LNCaP clone FGC (cell line): ENCODE measurements at regions not wholly inside any gene's neighbourhood (a gene's known extent, or its start where the extent isn't known, plus 50 kb on each side); places are given as distances from the start of the nearest gene placed in this dataset.
"Not testable (repeated sequence)": the region's sequence is repeated elsewhere in the genome, so short reads cannot be mapped to it uniquely, and the experiment has no call there.

Experiments used
- DNase-seq: peaks from one replicate; pipeline ENCODE4 v3.0.0-alpha.2; 2011; ENCODE audit warnings: low read depth
- H3K4me3 ChIP-seq: 2 replicates; pipeline ENCODE4 v1.5.1; 2011; ENCODE audit warnings: mild to moderate bottlenecking, low read depth, low read length, control low read depth
- TF ChIP-seq, protein P1 (sequence below): IDR thresholded peaks from 2 replicates; pipeline ENCODE4 v1.5.1; 2012; ENCODE audit warnings: mild to moderate bottlenecking; ENCODE audit not compliant: control insufficient read depth, insufficient read depth; ENCODE audit errors: extremely low read depth

DNA sequence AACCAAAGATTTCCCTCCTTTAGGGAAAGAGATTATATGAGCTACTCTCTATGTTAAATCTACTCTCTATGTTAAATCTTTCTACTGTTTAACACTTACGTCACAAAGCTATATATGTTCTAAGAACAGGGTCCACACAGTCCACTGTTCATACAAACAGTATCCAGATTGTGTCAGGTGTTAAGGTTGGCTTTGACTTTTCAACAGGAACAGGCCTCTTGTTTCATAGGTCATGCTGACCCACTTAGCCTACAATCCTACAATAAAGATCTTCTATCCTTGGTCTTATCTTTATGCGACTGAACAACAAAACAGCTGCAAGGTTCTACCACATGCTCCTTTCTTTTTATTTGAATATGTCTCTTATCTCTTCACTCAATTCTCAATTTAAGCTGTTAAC, 134.9 kb downstream of the LTN1 start:
- TF ChIP-seq, protein P1, sequence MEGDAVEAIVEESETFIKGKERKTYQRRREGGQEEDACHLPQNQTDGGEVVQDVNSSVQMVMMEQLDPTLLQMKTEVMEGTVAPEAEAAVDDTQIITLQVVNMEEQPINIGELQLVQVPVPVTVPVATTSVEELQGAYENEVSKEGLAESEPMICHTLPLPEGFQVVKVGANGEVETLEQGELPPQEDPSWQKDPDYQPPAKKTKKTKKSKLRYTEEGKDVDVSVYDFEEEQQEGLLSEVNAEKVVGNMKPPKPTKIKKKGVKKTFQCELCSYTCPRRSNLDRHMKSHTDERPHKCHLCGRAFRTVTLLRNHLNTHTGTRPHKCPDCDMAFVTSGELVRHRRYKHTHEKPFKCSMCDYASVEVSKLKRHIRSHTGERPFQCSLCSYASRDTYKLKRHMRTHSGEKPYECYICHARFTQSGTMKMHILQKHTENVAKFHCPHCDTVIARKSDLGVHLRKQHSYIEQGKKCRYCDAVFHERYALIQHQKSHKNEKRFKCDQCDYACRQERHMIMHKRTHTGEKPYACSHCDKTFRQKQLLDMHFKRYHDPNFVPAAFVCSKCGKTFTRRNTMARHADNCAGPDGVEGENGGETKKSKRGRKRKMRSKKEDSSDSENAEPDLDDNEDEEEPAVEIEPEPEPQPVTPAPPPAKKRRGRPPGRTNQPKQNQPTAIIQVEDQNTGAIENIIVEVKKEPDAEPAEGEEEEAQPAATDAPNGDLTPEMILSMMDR: no peak
- H3K4me3 ChIP-seq: no peak overlapping the region
- no peak for DNase-seq

DNA sequence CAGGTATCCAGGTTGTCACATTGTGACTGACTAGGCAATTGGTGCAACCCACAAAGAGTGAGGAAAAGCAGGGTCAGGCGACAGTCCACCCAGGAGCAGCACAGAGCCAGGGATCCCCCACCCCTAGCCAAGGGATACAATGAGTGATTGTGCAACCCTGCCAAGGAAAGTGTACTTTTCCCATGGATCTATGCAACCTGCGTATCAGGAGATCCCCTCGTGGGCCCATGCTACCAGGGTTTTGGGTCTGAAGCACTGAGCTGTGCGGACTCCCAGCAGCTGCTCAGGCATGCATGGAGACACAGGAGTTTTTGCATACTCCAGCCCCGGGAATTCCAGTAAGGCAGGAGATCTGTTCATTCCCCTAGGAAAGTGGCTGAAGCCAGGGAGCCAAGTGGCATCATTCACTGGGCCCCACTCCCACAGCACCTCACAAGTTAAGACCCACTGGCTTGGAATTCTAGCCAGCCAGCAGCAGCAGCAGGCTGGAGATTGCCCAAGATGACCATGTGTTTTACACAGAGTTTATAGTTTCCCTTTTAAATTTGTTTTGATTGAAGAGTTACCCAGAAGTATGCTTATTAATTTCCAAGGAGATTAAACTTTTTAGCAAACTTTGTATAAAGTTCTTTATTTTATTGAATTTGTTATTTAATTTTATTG, 136.0 kb downstream of the LTN1 start:
- no peak overlapping the region for H3K4me3 ChIP-seq
- no peak for DNase-seq
- TF ChIP-seq, protein P1: no peak

DNA sequence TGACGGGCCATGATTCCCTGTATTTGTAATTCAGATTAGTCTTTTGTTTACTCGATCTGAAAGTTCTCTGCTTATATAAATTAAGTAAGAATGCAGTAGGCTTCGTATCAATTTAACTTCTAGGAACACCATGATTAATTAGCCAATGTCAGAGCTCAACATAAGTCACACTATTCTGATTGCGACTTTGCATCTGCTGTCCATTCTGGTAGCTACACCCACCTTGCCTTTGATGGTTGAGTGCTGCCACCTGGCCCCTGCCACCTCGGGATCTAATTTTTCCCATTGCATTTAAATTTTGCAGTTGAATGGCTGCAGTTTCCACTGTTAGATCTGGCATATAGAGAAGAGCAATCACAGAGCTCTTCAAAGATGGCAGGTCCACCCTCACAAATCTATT, 140.0 kb downstream of the LTN1 start:
- DNase-seq: no peak
- no peak overlapping the region for H3K4me3 ChIP-seq
- TF ChIP-seq, protein P1: no peak

DNA sequence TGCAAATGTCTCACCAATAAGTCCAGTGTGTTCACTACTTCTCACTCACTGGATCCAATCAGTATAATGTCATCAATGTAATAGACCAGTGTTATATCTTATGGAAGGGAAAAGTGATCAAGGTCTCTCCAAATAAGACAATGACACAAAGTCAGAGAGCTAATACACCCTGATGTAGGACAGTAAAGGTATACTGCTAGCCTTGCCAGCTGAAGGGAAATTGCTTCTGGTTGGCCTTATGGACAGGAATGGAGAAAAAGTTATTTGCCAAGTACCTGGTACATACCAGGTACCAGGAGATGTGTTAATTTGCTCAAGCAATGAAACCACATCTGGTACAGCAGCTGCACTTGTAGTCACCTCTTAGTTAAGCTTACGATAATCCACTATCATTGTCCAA, 141.0 kb downstream of the LTN1 start:
- TF ChIP-seq, protein P1: no peak
- H3K4me3 ChIP-seq: no peak overlapping the region
- no peak for DNase-seq

DNA sequence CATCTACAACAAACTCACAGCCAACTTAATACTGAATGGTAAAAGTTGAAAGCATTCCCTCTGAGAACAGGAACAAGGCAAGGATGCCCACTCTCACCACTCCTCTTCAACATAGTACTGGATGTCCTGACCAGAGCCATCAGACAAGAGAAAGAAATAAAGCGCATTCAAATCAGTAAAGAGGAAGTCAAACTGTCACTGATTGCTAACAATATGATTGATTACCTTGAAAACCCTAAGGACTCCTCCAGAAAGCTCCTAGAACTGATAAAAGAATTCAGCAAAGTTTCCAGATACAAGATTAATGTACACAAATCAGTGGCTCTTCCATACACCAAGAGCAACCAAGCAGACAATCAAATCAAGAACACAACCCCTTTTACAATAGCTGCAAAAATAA, 153.4 kb downstream of the LTN1 start:
- H3K4me3 ChIP-seq, DNase-seq: not testable (repeated sequence)

DNA sequence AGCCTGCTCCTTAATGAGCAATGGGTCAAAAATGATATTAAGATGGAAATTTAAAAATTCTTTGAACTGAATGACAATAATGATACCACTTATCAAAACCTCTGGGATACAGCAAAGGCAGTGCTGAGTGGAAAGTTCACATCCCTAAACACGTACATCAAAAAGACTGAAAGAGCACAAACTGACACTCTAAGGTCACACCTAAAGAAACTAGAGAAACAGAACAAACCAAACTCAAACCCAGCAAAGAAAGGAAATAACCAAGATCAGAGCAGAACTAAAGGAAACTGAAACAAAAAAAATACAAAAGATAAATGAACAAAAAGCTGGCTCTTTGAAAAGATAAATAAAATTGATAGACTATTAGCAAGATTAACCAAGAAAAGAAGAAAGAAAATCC, 155.3 kb downstream of the LTN1 start:
- DNase-seq, H3K4me3 ChIP-seq: not testable (repeated sequence)

DNA sequence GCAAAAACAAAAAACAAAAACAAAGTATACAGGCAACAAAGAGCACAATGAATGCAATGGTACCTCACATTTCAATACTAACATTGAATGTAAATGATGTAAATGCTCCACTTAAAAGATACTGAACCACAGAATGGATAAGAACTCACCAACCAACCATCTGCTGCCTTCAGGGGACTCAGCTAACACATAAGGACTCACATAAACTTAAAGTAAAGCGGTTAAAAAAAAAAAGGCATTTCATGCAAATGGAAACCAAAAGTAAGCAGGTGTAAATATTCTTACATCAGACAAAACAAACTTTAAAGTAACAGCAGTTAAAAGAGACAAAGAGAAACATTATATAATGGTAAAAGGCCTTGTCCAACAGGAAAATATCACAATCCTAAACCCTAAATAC, 156.1 kb downstream of the LTN1 start:
- H3K4me3 ChIP-seq, DNase-seq: not testable (repeated sequence)

DNA sequence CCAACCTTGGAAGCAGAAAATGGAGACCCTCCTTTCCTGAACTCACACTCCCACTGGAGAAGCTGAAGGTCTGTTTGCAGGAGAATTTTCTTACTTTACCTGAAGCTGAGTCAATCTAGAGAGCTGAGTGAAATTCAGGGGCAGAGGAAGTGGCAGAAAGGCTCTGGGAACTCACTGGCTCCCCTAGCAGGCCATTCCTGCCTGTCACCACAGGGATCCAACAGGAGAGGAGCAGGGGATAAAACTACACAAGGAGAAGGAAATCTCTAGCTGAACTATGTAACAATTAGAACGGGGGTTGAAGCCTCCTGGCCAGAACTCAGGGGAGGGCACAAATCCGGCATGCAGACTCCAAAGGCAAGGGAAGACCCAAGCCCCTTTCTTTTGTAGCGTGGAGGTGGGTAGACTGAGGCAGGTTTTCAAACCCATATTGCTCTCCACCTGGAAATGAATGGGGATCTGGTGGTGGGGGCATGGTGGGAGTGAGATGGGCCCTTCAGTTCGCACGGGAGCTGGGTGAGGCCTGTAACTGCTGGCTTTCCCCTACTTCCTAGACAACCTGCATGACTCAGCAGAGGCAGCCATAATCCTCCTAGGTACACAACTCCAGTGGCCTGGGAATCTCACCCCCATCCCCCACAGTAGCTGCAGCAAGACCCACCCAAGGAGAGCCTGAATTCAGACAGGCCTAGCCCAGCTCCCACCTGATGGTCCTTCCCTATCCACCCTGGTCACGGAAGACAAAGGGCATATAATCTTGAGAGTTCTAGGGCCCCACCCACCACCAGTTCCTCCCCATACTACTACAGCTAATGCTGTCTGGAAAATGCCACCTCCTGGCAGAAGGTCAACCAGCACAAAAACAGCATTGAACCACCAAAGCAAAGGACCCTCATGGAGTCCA, 158.1 kb downstream of the LTN1 start:
- DNase-seq: no peak
- TF ChIP-seq, protein P1: no peak
- no peak overlapping the region for H3K4me3 ChIP-seq
